ENCODE measurements at regions not wholly inside any gene's neighbourhood (a gene's known extent, or its start where the extent isn't known, plus 50 kb on each side); places are given as distances from the start of the nearest gene placed in this dataset.

DNA sequence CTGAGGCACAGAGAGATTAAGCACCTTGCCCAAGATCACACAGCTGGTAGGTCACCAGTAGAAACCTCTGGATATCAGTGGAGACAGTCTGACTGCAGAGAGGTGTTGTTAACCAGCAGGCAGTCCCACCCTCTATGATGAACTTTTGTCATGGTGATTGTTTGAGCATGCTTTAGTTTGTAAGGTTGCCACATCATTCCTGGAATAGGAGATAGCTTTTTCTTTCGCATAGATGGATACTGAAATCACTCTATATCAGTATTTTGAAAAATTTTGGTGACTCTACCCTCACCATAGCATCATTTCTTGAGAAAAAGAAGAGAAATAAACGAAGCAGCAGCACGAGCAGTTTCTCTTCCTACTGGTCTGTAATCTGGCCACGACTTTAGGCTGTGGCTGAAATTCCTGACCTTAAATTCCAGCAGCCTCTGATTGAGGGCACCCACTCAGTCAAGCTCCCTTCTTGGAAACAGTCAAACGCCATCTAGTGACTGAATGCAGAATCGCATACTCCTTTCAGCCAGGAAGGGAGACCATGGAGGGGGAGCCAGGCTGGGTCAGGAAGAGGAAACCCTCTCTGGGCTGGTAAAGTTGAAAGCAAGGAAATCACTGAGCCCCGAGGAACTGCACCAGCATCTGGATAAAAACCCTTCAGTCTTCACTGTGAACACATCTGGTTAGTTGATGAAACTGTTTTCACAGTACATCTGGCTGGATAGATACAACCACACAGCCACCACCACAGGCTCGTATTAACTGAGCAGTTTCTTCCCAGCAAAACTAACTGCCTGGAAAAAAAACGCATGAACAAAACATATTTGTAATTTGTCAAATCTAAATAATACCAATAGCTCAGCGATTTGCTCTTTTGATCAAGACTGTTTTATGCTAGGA lies 108.5 kb upstream of the XYLT1 start:
- TF ChIP-seq, protein P1, sequence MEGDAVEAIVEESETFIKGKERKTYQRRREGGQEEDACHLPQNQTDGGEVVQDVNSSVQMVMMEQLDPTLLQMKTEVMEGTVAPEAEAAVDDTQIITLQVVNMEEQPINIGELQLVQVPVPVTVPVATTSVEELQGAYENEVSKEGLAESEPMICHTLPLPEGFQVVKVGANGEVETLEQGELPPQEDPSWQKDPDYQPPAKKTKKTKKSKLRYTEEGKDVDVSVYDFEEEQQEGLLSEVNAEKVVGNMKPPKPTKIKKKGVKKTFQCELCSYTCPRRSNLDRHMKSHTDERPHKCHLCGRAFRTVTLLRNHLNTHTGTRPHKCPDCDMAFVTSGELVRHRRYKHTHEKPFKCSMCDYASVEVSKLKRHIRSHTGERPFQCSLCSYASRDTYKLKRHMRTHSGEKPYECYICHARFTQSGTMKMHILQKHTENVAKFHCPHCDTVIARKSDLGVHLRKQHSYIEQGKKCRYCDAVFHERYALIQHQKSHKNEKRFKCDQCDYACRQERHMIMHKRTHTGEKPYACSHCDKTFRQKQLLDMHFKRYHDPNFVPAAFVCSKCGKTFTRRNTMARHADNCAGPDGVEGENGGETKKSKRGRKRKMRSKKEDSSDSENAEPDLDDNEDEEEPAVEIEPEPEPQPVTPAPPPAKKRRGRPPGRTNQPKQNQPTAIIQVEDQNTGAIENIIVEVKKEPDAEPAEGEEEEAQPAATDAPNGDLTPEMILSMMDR (IDR thresholded peaks at IDR 0.05) = peak; percentile 78 to 87 (median 85)
- TF ChIP-seq POLR2AphosphoS5 (IDR thresholded peaks at IDR 0.05) (no peak), EP300 (IDR thresholded peaks at IDR 0.05; ENCODE audit: low read depth) (no peak), POLR2A (IDR thresholded peaks at IDR 0.05) (no peak)
